ENCODE measurements at regions not wholly inside any gene's neighbourhood (a gene's known extent, or its start where the extent isn't known, plus 50 kb on each side); places are given as distances from the start of the nearest gene placed in this dataset.

DNA sequence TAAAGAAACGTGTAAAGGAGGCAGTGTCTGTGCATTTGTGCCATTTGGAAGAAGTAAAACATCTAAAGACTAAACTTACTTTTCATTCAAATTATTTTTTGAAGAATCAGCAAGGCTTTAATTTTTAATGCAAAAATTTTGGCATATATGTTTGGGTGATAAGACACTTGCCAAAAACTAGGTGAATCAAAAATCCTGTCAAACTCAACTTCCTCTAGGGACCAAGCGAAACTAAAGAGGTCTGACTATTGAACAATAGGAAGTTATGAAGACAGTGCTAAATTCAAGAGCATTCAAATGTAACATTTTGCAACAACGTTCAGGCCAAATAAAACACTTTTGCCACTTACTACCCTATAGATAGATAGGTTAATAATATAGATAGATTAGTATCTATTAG is 306.1 kb downstream of the NOL4 start:
- H3K36me3 ChIP-seq (replicated peaks in 1 of 2; ENCODE audit: control insufficient read depth in 1 of 2, insufficient read depth in 2 of 2, low read length in 1 of 2), result no peaks in the 10 kb centered on the region
- H3K27ac ChIP-seq (ENCODE audit: low read depth in 2 of 2, low read length in 1 of 2), result no peak overlapping the region
- ChIA-PET CTCF (interaction anchor here (1.2 kb wide), 1 partner anchor 78 kb away, joined by 6 read pairs; no protein-coding TSS in a partner anchor), POLR2A (no interaction called here)
- H3K79me2 ChIP-seq (ENCODE audit: insufficient read depth), result no peaks in the 10 kb centered on the region
- no peak overlapping the region for H2AFZ ChIP-seq (ENCODE audit: low read depth)
- H3K27me3 ChIP-seq (ENCODE audit: insufficient read depth), result no peaks in the 10 kb centered on the region
- H3F3A ChIP-seq (replicated peaks; ENCODE audit: insufficient read depth), result no peaks in the 10 kb centered on the region
- no peak overlapping the region for H3K9ac ChIP-seq
- no peak overlapping the region for H3K4me3 ChIP-seq (ENCODE audit: low read depth in 2 of 2, low read length in 1 of 2)
- TF ChIP-seq POLR2AphosphoS5 (IDR thresholded peaks at IDR 0.05; ENCODE audit: low read depth, low read length) (no peak), RAD21 (IDR thresholded peaks at IDR 0.05; ENCODE audit: low read length) (no peak), FOXM1 (IDR thresholded peaks at IDR 0.05; ENCODE audit: low read depth) (no peak), SMC3 (IDR thresholded peaks at IDR 0.05; ENCODE audit: low read depth, low read length) (no peak), TEAD4 (IDR thresholded peaks at IDR 0.05; ENCODE audit: borderline replicate concordance, insufficient read depth) (no peak), FOSL2 (IDR thresholded peaks at IDR 0.05; ENCODE audit: borderline replicate concordance, low read depth) (no peak), GATA2 (CRISPR knock-in tag; IDR thresholded peaks at IDR 0.05) (no peak), NRF1 (IDR thresholded peaks at IDR 0.05; ENCODE audit: low read depth, low read length) (no peak)
- TF ChIP-seq, protein P1, sequence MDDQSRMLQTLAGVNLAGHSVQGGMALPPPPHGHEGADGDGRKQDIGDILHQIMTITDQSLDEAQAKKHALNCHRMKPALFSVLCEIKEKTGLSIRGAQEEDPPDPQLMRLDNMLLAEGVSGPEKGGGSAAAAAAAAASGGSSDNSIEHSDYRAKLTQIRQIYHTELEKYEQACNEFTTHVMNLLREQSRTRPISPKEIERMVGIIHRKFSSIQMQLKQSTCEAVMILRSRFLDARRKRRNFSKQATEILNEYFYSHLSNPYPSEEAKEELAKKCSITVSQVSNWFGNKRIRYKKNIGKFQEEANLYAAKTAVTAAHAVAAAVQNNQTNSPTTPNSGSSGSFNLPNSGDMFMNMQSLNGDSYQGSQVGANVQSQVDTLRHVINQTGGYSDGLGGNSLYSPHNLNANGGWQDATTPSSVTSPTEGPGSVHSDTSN (IDR thresholded peaks at IDR 0.05), result no peak
- TF ChIP-seq, protein P2, sequence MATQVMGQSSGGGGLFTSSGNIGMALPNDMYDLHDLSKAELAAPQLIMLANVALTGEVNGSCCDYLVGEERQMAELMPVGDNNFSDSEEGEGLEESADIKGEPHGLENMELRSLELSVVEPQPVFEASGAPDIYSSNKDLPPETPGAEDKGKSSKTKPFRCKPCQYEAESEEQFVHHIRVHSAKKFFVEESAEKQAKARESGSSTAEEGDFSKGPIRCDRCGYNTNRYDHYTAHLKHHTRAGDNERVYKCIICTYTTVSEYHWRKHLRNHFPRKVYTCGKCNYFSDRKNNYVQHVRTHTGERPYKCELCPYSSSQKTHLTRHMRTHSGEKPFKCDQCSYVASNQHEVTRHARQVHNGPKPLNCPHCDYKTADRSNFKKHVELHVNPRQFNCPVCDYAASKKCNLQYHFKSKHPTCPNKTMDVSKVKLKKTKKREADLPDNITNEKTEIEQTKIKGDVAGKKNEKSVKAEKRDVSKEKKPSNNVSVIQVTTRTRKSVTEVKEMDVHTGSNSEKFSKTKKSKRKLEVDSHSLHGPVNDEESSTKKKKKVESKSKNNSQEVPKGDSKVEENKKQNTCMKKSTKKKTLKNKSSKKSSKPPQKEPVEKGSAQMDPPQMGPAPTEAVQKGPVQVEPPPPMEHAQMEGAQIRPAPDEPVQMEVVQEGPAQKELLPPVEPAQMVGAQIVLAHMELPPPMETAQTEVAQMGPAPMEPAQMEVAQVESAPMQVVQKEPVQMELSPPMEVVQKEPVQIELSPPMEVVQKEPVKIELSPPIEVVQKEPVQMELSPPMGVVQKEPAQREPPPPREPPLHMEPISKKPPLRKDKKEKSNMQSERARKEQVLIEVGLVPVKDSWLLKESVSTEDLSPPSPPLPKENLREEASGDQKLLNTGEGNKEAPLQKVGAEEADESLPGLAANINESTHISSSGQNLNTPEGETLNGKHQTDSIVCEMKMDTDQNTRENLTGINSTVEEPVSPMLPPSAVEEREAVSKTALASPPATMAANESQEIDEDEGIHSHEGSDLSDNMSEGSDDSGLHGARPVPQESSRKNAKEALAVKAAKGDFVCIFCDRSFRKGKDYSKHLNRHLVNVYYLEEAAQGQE (IDR thresholded peaks at IDR 0.05; ENCODE audit: low read depth, low read length), result no peak
- no peaks in the 10 kb centered on the region for H3K9me3 ChIP-seq
- H3K9me2 ChIP-seq, result no peaks in the 10 kb centered on the region
- H4K20me1 ChIP-seq (ENCODE audit: insufficient read depth), result no peaks in the 10 kb centered on the region
- no peak for DNase-seq
- no peak overlapping the region for H3K4me2 ChIP-seq
- 18% methylated on average over 3 of the region's 3 CpGs for WGBS (ENCODE audit: low lambda C conversion rate)
- no peaks in the 10 kb centered on the region; a peak in 2 of 4 replicates for H3K4me1 ChIP-seq (ENCODE audit: control insufficient read depth in 1 of 2, insufficient read depth in 2 of 2, low read depth in 1 of 2, low read length in 1 of 2)

DNA sequence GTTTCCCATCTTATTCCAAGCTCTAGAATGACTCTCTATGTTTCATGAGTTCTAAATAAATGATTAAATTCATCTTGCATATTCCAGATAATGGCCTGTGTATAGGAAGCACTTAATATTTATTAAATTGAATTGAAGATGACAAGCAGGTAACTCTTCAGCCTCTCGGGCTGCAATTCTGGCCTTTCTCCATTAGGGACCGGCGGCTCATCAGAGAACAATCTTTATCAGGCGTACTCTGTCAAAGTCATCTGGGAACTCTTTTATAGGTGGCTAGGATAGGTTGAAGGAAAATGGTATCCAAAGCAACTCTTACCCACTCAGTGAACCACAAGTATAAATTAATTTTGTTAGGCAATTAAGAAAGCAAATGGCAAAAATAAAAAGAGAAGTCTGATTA is 308.5 kb downstream of the NOL4 start:
- no peak overlapping the region for H3K9ac ChIP-seq
- H3K27me3 ChIP-seq (ENCODE audit: insufficient read depth), result no peaks in the 10 kb centered on the region
- POLR2A ChIA-PET, result no interaction called here
- no peaks in the 10 kb centered on the region for H4K20me1 ChIP-seq (ENCODE audit: insufficient read depth)
- no peaks in the 10 kb centered on the region for H3K36me3 ChIP-seq (replicated peaks in 1 of 2; ENCODE audit: control insufficient read depth in 1 of 2, insufficient read depth in 2 of 2, low read length in 1 of 2)
- TF ChIP-seq, protein P3, sequence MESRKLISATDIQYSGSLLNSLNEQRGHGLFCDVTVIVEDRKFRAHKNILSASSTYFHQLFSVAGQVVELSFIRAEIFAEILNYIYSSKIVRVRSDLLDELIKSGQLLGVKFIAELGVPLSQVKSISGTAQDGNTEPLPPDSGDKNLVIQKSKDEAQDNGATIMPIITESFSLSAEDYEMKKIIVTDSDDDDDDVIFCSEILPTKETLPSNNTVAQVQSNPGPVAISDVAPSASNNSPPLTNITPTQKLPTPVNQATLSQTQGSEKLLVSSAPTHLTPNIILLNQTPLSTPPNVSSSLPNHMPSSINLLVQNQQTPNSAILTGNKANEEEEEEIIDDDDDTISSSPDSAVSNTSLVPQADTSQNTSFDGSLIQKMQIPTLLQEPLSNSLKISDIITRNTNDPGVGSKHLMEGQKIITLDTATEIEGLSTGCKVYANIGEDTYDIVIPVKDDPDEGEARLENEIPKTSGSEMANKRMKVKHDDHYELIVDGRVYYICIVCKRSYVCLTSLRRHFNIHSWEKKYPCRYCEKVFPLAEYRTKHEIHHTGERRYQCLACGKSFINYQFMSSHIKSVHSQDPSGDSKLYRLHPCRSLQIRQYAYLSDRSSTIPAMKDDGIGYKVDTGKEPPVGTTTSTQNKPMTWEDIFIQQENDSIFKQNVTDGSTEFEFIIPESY (IDR thresholded peaks at IDR 0.05; ENCODE audit: borderline replicate concordance, low read depth), result no peak
- peak; percentile 44 for TF ChIP-seq RAD21 (IDR thresholded peaks at IDR 0.05; ENCODE audit: low read length)
- 71% methylated on average over 4 of the region's 4 CpGs for WGBS (ENCODE audit: low lambda C conversion rate)
- H3F3A ChIP-seq (replicated peaks; ENCODE audit: insufficient read depth), result no peaks in the 10 kb centered on the region
- no peaks in the 10 kb centered on the region; a peak in 2 of 4 replicates for H3K4me1 ChIP-seq (ENCODE audit: control insufficient read depth in 1 of 2, insufficient read depth in 2 of 2, low read depth in 1 of 2, low read length in 1 of 2)
- DNase-seq, result no peak
- CTCF ChIA-PET, result no interaction called here
- H3K4me2 ChIP-seq, result no peak overlapping the region
- H3K79me2 ChIP-seq (ENCODE audit: insufficient read depth), result no peaks in the 10 kb centered on the region
- no peaks in the 10 kb centered on the region for H3K9me3 ChIP-seq
- H2AFZ ChIP-seq (ENCODE audit: low read depth), result no peak overlapping the region
- no peak overlapping the region for H3K4me3 ChIP-seq (ENCODE audit: low read depth in 2 of 2, low read length in 1 of 2)
- H3K27ac ChIP-seq (ENCODE audit: low read depth in 2 of 2, low read length in 1 of 2), result no peak overlapping the region
- H3K9me2 ChIP-seq, result no peaks in the 10 kb centered on the region

Measured in SK-N-SH (cell line).